Muscle of leg (tissue), 3 donors: ENCODE measurements at regions not wholly inside any gene's neighbourhood (a gene's known extent, or its start where the extent isn't known, plus 50 kb on each side); places are given as distances from the start of the nearest gene placed in this dataset.

Experiments
- DNase-seq: peaks from one replicate; pipeline ENCODE4 v3.0.0; 2013
- H3K27ac ChIP-seq: one replicate; pipeline ENCODE4 v1.5.1; 2013; ENCODE audit warnings: mild to moderate bottlenecking, low read length, control low read depth
- H3K27me3 ChIP-seq: one replicate; pipeline ENCODE4 v1.6.1; 2013; ENCODE audit warnings: low read length; ENCODE audit not compliant: control insufficient read depth, insufficient read depth
- H3K36me3 ChIP-seq: one replicate; pipeline ENCODE4 v1.6.1; 2013; ENCODE audit warnings: low read length; ENCODE audit not compliant: control insufficient read depth, insufficient read depth
- H3K4me1 ChIP-seq: one replicate; pipeline ENCODE4 v1.6.1; 2013; ENCODE audit warnings: low read length; ENCODE audit not compliant: control insufficient read depth, insufficient read depth
- H3K4me3 ChIP-seq: one replicate; pipeline ENCODE4 v1.5.1; 2013; ENCODE audit warnings: low read length, control low read depth
- H3K9me3 ChIP-seq: replicated peaks from 2 replicates; pipeline ENCODE4 v1.6.1; 2013; ENCODE audit warnings: low read depth, low read length; ENCODE audit not compliant: control insufficient read depth
- WGBS: methylation state at CpG from one replicate; pipeline ENCODE4 v1.1.5; 2013; ENCODE audit warnings: missing lambda C conversion rate; ENCODE audit not compliant: insufficient coverage; 5-methylcytosine and 5-hydroxymethylcytosine counted together

DNA sequence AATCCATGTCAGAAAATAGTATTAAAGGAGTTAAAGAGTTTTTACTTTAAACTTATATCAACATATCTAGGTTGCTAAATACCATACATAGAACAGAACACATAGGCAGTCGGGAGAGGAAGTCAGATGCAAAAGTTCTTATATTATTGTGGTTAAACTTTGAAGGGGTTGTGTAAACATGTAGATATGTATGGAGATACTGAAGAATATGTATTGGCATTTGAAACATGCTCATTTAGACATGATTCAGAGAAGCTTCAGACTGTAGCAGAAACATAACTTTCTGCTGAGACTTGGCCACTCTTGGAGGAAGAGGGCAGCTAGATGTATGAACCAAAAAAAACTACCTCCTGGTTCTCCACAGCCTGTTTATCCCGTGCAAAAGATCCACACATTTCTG is 103.5 kb upstream of the FERD3L start:
- Histone ChIP-seq H3K4me1 (no peaks in the 10 kb centered on the region), H3K27ac (no peak overlapping the region), H3K27me3 (no peaks in the 10 kb centered on the region), H3K9me3 (no peaks in the 10 kb centered on the region), H3K4me3 (no peak overlapping the region), H3K36me3 (no peaks in the 10 kb centered on the region)
- WGBS: no CpG with 5 or more reads among the region's 2 CpGs
- no peak for DNase-seq

- no peaks in the 10 kb centered on the region for H3K36me3 ChIP-seq
- no peaks in the 10 kb centered on the region for H3K27me3 ChIP-seq
- DNase-seq: no peak
- no peak overlapping the region for H3K4me3 ChIP-seq
- no peak overlapping the region for H3K27ac ChIP-seq
- WGBS: no CpG with 5 or more reads among the region's 2 CpGs
- H3K9me3 ChIP-seq: no peaks in the 10 kb centered on the region
- no peaks in the 10 kb centered on the region for H3K4me1 ChIP-seq
Observed at GRCh38 chr7:19248115-19248514, 102.9 kb upstream of the FERD3L start.

DNA sequence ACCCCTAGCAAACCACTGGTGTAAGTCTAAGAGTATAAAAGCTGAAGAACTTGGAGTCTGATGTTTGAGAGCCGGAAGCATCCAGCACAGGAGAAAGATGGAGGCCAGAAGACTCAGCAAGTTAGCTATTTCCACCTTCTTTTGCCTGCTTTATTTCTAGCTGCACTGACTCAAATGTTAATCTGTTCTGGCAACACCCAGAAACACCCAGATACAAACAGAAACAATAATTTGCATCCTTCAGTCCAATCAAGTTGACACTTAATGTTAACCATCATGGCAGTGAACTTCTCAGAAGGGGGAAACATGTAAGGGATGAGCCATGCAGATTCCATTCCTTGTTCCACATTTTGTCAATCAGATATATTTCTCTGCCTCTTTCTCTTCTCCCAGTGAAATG is 101.8 kb upstream of the FERD3L start:
- H3K4me1 ChIP-seq: no peaks in the 10 kb centered on the region
- no peaks in the 10 kb centered on the region for H3K9me3 ChIP-seq
- no peak overlapping the region for H3K4me3 ChIP-seq
- no peaks in the 10 kb centered on the region for H3K36me3 ChIP-seq
- no CpG with 5 or more reads among the region's 1 CpG for WGBS
- no peaks in the 10 kb centered on the region for H3K27me3 ChIP-seq
- no peak overlapping the region for H3K27ac ChIP-seq
- DNase-seq: no peak

DNA sequence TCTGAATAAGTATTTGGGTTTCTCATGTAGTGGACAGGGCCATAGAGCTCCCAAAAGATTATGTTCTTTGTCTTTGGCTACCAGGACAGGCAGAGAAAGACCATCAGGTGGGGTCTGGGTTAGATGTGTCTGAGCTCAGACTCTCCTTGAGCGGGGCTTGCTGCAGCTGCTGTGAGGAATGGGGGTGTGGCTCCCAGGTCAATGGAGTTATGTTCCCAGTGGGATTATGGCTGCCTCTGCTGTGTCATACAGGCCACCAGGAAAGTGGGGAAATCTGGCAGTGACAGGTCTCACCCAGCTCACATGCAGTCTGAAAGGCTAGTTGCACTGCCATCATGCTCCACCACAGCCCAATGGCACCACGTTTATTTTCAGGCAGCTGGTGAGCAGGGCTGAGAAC is 97.0 kb upstream of the FERD3L start:
- Histone ChIP-seq H3K4me1 (no peaks in the 10 kb centered on the region), H3K27ac (no peak overlapping the region), H3K4me3 (no peak overlapping the region), H3K36me3 (no peaks in the 10 kb centered on the region), H3K9me3 (peaks cover 7% of the 10 kb centered on the region), H3K27me3 (no peaks in the 10 kb centered on the region)
- 76% methylated on average over 2 of the region's 2 CpGs for WGBS
- DNase-seq: no peak

DNA sequence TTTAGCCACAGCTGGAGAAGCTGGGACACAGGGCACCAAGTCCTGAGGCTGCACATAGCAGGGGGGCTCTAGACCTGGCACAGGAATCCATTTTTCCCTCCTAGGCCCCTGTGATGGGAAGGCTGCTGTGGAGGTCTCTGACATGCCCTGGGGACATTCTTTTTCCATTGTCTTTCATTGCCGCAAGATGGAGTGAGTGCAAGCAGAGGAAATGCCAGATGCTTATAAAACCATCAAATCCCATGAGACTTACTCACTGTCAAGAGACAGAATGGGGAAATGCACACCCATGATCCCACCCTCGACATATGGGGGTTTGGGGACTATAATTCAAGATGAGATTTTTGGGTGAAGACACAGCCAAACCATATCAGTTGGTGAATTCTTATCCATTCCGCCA is 94.7 kb upstream of the FERD3L start:
- H3K9me3 ChIP-seq: peaks cover 7% of the 10 kb centered on the region
- WGBS: no CpG with 5 or more reads among the region's 3 CpGs
- no peak for DNase-seq
- H3K36me3 ChIP-seq: no peaks in the 10 kb centered on the region
- no peak overlapping the region for H3K4me3 ChIP-seq
- no peak overlapping the region for H3K27ac ChIP-seq
- no peaks in the 10 kb centered on the region for H3K27me3 ChIP-seq
- H3K4me1 ChIP-seq: no peaks in the 10 kb centered on the region

DNA sequence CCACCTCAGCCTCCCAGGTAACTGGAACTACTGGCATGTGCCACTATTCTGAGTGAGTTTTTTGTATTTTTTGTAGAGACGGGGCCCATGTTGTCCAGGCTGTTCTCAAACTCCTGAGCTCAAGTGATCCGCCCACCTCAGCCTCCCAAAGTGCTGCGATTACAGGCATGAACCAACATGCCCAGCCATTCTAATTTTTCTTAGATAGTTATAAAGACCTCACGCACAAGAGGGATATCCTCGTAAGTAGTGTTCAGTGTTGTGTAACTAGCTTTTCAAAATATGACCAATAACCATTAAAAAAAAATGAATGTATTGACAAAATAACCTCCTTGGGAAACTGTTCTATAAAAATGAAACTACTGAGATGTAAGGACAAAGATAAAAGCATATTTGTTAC is 90.5 kb upstream of the FERD3L start:
- DNase-seq: no peak
- Histone ChIP-seq H3K27ac (no peak overlapping the region), H3K4me3 (no peak overlapping the region), H3K4me1 (no peaks in the 10 kb centered on the region), H3K36me3 (no peaks in the 10 kb centered on the region), H3K27me3 (no peaks in the 10 kb centered on the region), H3K9me3 (peaks cover 6% of the 10 kb centered on the region)
- WGBS: no CpG with 5 or more reads among the region's 5 CpGs

DNA sequence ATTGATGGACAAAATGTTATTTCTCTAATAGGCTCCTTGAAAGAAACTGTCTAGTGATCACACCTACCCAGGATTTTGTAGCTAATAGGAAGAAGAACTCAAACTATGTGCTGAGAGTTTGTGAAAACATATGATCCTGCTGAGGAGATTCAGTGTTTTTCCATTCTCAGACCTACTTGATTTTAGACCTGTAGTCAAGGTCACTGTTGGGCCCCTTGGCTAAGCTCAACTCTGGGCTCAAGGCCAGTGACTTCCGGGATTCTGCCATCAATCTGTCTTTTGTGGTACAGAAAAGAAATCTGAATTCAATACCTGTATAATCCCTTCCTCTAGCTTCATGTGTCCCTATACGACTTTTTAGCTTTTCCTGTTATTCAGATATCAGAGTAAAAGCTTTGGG is 79.7 kb upstream of the FERD3L start:
- Histone ChIP-seq H3K27me3 (no peaks in the 10 kb centered on the region), H3K4me3 (no peak overlapping the region), H3K9me3 (no peaks in the 10 kb centered on the region), H3K27ac (no peak overlapping the region), H3K4me1 (no peaks in the 10 kb centered on the region), H3K36me3 (no peaks in the 10 kb centered on the region)
- no CpG with 5 or more reads among the region's 2 CpGs for WGBS
- DNase-seq: no peak

GRCh38 chr7:19215412-19215811 is 70.2 kb upstream of the FERD3L start:
- Histone ChIP-seq H3K27me3 (no peaks in the 10 kb centered on the region), H3K4me1 (no peaks in the 10 kb centered on the region), H3K27ac (no peak overlapping the region)

DNA sequence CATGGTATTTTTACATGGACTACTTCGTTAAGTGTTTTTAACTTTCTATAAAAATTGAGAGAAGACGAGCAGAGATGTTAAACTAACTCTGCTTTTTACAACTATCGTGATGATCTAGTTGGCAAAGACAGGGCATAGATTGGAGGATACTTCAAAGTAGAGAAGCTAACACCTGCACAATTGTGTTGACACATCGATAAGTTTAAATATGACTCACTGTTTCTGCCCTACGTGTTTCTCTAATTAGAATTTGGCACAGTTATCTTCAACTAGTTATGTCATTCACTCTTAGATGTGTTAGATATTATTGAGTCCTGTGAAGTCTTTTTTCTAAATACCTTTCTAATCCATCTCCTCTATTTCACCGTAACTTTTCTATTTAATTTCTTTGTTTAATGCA is 68.5 kb upstream of the FERD3L start:
- no peaks in the 10 kb centered on the region for H3K9me3 ChIP-seq
- no peaks in the 10 kb centered on the region for H3K36me3 ChIP-seq
- H3K4me1 ChIP-seq: no peaks in the 10 kb centered on the region
- H3K4me3 ChIP-seq: no peak overlapping the region
- H3K27ac ChIP-seq: no peak overlapping the region
- DNase-seq: no peak
- whole genome bisulfite sequencing: 94% methylated on average over 3 of the region's 6 CpGs
- H3K27me3 ChIP-seq: no peaks in the 10 kb centered on the region

More at GRCh38 chr7:19215412-19215811, 70.2 kb upstream of the FERD3L start:
- Histone ChIP-seq H3K4me3 (no peak overlapping the region), H3K36me3 (no peaks in the 10 kb centered on the region), H3K9me3 (no peaks in the 10 kb centered on the region)
- peak; percentile 96 for DNase-seq

DNA sequence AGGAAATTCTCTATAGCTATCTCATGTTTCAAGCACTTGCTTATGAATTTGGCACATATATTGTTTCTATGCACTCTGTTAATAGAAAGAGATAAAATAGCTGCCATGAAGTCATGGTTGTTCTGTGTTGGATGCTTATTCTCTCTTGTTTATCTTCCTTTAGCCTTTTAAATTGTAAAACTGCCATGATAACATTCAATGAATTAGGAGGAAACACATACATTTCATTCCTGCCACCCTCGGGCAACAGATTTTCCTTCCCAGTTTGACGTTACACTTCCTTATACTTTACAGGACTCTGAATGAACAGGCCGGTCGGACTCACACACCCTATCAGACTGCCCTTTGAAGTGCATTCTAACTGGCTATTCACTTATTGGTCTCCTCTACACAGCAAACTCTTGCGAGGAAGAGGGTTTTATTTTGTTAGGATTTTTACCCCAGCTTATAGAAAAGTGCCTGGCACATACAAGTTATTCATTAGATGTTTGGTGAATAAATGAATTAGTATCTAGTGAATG is 65.7 kb upstream of the FERD3L start:
- H3K9me3 ChIP-seq: no peaks in the 10 kb centered on the region
- H3K4me3 ChIP-seq: no peak overlapping the region
- no peaks in the 10 kb centered on the region for H3K36me3 ChIP-seq
- DNase-seq: no peak
- H3K27me3 ChIP-seq: no peaks in the 10 kb centered on the region
- no peak overlapping the region for H3K27ac ChIP-seq
- 40% methylated on average over 3 of the region's 5 CpGs for WGBS
- H3K4me1 ChIP-seq: no peaks in the 10 kb centered on the region

GRCh38 chr7:19209166-19209696 is 64.0 kb upstream of the FERD3L start:
- no peak overlapping the region for H3K4me3 ChIP-seq
- no peaks in the 10 kb centered on the region for H3K9me3 ChIP-seq
- no CpG with 5 or more reads among the region's 1 CpG for WGBS
- H3K4me1 ChIP-seq: no peaks in the 10 kb centered on the region
- no peaks in the 10 kb centered on the region for H3K36me3 ChIP-seq
- no peak overlapping the region for H3K27ac ChIP-seq
- no peaks in the 10 kb centered on the region for H3K27me3 ChIP-seq
- peak; percentile 78 for DNase-seq
